ENCODE measurements at regions not wholly inside any gene's neighbourhood (a gene's known extent, or its start where the extent isn't known, plus 50 kb on each side); places are given as distances from the start of the nearest gene placed in this dataset.

- no peak overlapping the region for H3K4me3 ChIP-seq (ENCODE audit: control insufficient read depth in 2 of 3, extremely low read depth in 1 of 3, insufficient read depth in 2 of 3, low read depth in 1 of 3, low read length in 3 of 3)
- no peak overlapping the region for H3K9ac ChIP-seq (ENCODE audit: control insufficient read depth, extremely low read depth, insufficient read depth, low read length)
- no peak overlapping the region for H2AFZ ChIP-seq (ENCODE audit: control insufficient read depth, low read length)
- H3K9me3 ChIP-seq (ENCODE audit: control insufficient read depth, low read depth, low read length) = no peaks in the 10 kb centered on the region
- H3K27me3 ChIP-seq (ENCODE audit: control insufficient read depth, extremely low read depth, insufficient read depth, low read length) = no peaks in the 10 kb centered on the region
- DNase-seq (ENCODE audit: low read depth, low spot score) (no peak), FAIRE-seq (no peak)
- no peaks in the 10 kb centered on the region for H3K4me1 ChIP-seq (ENCODE audit: control insufficient read depth, extremely low read depth, insufficient read depth, low read length)
- no peaks in the 10 kb centered on the region for H3K79me2 ChIP-seq (ENCODE audit: control insufficient read depth, insufficient read depth, low read length)
- no peak overlapping the region for H3K4me2 ChIP-seq (ENCODE audit: control insufficient read depth, extremely low read depth, insufficient read depth, low read depth, low read length)
- H4K20me1 ChIP-seq (ENCODE audit: control insufficient read depth, extremely low read depth, insufficient read depth, low read length) = no peaks in the 10 kb centered on the region
- H3K9me1 ChIP-seq (ENCODE audit: control insufficient read depth, extremely low read depth, insufficient read depth, low read length) = no peaks in the 10 kb centered on the region
- TF ChIP-seq EZH2 (IDR thresholded peaks at IDR 0.05; ENCODE audit: low read length) = no peak
- TF ChIP-seq CTCF (optimal IDR thresholded peaks at IDR 0.05 in 1 of 3, IDR thresholded peaks at IDR 0.05 in 1 of 3, conservative IDR thresholded peaks at IDR 0.05 in 1 of 3; ENCODE audit: extremely low read depth in 1 of 3, insufficient read depth in 2 of 3, low read length in 3 of 3) = no peak
- no peaks in the 10 kb centered on the region for H3K36me3 ChIP-seq (ENCODE audit: control insufficient read depth in 2 of 2, extremely low read depth in 1 of 2, insufficient read depth in 2 of 2, low read length in 2 of 2)
- dilution Hi-C loops (cut with MboI; ENCODE audit: extremely low pct_ligation_motif_present, low sequenced_read_pairs) = no loop called here
- H3K27ac ChIP-seq (ENCODE audit: control insufficient read depth, insufficient read depth, low read length) = no peak overlapping the region
These were observed 188.3 kb upstream of the SLCO3A1 start for GRCh38 chr15:91665212-91665611.

- DNase-seq (ENCODE audit: low read depth, low spot score) = no peak
- no peaks in the 10 kb centered on the region for H3K27me3 ChIP-seq (ENCODE audit: control insufficient read depth, extremely low read depth, insufficient read depth, low read length)
- H2AFZ ChIP-seq (ENCODE audit: control insufficient read depth, low read length) = no peak overlapping the region
- no peak overlapping the region for H3K4me3 ChIP-seq (ENCODE audit: control insufficient read depth in 2 of 3, extremely low read depth in 1 of 3, insufficient read depth in 2 of 3, low read depth in 1 of 3, low read length in 3 of 3)
- TF ChIP-seq CTCF (optimal IDR thresholded peaks at IDR 0.05 in 1 of 3, IDR thresholded peaks at IDR 0.05 in 1 of 3, conservative IDR thresholded peaks at IDR 0.05 in 1 of 3; ENCODE audit: extremely low read depth in 1 of 3, insufficient read depth in 2 of 3, low read length in 3 of 3) = no peak
- H4K20me1 ChIP-seq (ENCODE audit: control insufficient read depth, extremely low read depth, insufficient read depth, low read length) = no peaks in the 10 kb centered on the region
- no peaks in the 10 kb centered on the region for H3K9me1 ChIP-seq (ENCODE audit: control insufficient read depth, extremely low read depth, insufficient read depth, low read length)
- no peaks in the 10 kb centered on the region for H3K9me3 ChIP-seq (ENCODE audit: control insufficient read depth, low read depth, low read length)
- no peaks in the 10 kb centered on the region for H3K4me1 ChIP-seq (ENCODE audit: control insufficient read depth, extremely low read depth, insufficient read depth, low read length)
- FAIRE-seq = no peak
- H3K27ac ChIP-seq (ENCODE audit: control insufficient read depth, insufficient read depth, low read length) = no peak overlapping the region
- no peaks in the 10 kb centered on the region for H3K36me3 ChIP-seq (ENCODE audit: control insufficient read depth in 2 of 2, extremely low read depth in 1 of 2, insufficient read depth in 2 of 2, low read length in 2 of 2)
- H3K4me2 ChIP-seq (ENCODE audit: control insufficient read depth, extremely low read depth, insufficient read depth, low read depth, low read length) = no peak overlapping the region
- no peaks in the 10 kb centered on the region for H3K79me2 ChIP-seq (ENCODE audit: control insufficient read depth, insufficient read depth, low read length)
- H3K9ac ChIP-seq (ENCODE audit: control insufficient read depth, extremely low read depth, insufficient read depth, low read length) = no peak overlapping the region
- dilution Hi-C loops (cut with MboI; ENCODE audit: extremely low pct_ligation_motif_present, low sequenced_read_pairs) = no loop called here
These were observed 185.1 kb upstream of the SLCO3A1 start for GRCh38 chr15:91668370-91668769.

Measured in keratinocyte (primary cell).